Right renal cortex interstitium (tissue), 3 donors: ENCODE measurements at regions not wholly inside any gene's neighbourhood (a gene's known extent, or its start where the extent isn't known, plus 50 kb on each side); places are given as distances from the start of the nearest gene placed in this dataset.

Source experiments
- DNase-seq, 3 donors: peaks; one replicate each; pipeline ENCODE4 v3.0.0-alpha.2; 2013; ENCODE audit warnings: low read depth in 3 of 3, low spot score in 2 of 3

GRCh38 chr6:7041511-7042026 is 66.2 kb upstream of the RREB1 start:
- no peak for DNase-seq

DNA sequence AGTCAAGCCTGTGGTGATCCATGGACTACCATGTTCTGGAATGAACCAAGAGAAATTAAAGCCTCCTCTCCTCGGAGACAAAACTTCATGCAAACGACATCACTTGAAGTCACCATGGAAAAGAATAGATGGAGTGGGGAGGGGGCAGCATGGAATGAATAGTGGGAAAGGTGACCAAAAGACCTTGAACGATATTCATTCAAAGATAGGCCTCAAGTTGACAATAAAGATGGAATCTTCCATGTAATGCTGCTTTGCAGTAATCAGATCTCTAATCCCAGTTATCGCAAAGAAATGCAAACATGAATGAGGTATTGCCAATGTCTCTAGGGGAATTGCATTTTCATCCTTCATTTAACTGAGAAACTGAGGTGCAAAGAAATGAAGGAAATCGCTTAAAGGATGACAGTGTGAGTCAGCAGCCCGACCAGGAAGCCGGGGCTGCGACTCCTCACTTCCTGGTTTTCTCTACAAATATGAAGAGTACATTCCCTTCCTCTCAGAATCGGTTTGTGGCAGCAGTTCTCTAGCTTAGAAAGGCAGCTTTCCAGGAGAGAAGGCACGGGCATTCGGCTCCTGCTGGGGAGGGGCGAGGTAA is 65.6 kb upstream of the RREB1 start:
- no peak for DNase-seq

DNA sequence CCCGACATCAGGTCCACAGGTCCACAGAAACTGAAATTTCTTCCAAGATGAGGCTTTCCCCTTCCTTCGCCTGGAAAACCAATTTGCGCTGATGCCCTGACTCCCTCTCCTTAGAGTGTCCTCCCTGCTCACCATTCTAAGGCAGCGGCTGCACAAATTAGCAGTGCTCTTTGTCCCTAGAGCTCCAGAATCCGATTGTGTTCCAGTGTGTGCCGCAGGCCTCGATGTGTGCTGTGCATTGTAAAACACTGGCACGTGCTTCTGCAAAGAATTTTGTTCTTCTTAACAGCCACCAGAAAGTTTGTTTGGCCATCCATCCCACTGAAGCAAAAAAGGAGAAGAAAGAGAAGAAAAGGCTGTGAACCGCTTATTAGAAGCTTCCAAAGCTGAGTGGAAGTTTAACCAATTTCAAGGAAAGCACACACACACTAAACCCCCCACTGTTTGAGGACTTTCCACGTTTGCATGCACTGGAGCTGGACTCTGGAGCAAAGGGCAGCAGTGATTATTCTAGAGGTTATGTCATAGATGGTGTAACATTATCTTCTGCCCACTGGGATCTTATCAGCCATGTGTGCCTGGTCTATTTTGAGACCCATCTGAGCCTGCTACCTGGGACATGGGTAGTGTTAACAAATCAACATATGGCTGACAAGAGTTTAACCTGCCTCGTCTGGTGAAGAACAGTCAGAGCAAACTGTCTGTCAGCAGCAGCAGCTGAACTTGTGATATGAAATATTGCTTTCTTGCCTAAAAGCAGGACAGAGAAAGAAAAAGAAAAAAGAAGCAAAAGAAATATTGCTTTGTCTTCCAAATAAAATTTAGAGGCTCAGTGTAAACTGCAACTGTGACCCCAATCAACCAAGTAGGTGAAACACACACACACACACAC is 64.9 kb upstream of the RREB1 start:
- no peak for DNase-seq

DNA sequence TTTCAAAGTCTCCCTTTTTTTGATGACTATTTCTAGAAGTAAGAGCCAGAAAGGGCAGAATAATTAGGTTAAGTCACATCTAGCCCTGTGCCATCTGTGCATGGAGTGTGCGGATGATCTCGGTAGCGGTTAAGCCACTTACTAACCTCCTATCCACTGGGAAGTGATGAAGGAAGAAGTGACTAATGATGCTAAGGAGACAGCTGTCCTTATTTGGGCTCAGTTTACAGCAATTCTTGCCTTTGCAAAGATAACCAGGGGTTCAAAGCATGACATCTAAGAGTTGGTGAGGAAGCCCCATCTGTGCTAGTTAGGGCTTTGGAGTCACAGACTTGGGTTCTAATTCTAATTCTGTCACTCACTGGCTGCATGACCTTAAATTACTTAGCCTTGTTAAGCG is 62.4 kb upstream of the RREB1 start:
- no peak for DNase-seq

DNA sequence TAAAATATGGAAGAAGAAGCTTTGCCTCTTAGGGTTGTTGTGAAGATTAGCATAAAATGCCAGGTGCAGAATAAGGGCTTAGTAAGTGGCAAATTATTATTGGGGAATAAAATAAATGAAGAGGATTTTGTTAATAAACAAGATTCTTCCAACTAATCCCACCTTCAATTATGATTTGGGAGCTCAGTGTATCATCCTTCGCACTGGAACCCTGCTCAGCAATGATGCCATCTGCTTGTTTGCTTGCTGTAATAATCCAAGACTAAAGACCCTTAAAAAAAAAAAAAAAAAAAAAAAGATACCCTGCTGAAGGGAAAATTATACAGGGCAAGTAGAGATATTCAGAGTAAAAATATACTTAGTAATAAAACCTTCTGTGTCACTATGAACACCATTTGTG is 62.0 kb upstream of the RREB1 start:
- no peak for DNase-seq

DNA sequence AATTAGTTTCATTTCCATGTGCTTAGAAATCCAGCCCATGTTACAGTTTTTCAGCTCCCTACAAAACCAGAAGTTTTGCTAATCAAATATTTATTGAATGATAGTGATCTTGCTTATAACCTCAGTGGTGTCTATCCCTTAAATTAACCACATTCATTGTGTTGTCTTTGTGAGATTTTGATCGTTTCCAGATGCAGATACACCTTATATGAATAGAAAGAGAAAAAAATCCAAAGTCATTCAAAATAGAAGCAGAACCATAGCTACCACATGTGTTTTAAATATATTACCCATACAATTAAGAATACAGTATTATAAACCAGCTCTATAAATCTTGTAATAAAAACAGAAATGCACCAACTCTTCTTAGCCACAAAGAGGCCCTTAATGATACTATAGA is 60.6 kb upstream of the RREB1 start:
- no peak for DNase-seq

DNA sequence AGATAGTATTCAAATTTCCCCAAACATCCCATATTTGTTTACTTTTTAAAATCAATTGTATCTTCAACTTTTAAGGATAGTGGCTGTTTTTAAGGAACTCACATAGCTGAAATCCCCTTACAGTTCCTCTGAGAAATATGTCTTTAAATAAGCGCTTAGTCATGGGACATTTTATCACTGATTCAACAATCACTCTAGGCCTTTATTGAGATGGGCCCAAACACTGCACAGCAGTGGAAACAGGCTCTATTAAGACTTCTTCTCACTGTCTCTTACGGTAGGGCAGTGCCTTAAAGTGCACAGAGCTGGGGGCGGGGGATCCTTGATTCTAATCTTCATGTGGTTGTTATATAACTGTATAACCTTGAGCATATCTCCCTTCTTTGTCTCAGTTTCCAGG is 59.8 kb upstream of the RREB1 start:
- DNase-seq: no peak

GRCh38 chr6:7048894-7049293 is 58.9 kb upstream of the RREB1 start:
- no peak for DNase-seq

DNA sequence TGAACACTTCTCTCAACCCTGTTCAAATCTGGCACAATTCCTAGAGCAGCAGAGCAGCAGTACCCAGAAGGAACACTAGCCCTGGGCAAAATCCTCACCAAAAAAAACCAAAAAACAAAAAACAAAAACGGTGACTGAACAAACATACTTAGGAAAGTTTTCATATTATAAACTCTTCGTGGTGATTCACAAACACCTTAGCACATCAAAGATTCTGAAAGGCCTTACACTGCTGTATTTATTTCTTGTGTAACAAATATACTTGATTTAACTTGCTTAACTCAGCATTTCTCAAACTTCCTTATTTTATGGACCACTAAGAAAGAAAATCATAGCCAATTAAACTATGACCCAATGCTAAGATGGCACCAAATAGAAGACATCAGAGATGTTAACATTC is 57.8 kb upstream of the RREB1 start:
- DNase-seq: no peak

GRCh38 chr6:7050872-7051779 is 56.6 kb upstream of the RREB1 start:
- no peak for DNase-seq

- DNase-seq: peak in 1 of 3 donors; percentile 47
Measured at GRCh38 chr6:7051780-7052442, 55.9 kb upstream of the RREB1 start.

DNA sequence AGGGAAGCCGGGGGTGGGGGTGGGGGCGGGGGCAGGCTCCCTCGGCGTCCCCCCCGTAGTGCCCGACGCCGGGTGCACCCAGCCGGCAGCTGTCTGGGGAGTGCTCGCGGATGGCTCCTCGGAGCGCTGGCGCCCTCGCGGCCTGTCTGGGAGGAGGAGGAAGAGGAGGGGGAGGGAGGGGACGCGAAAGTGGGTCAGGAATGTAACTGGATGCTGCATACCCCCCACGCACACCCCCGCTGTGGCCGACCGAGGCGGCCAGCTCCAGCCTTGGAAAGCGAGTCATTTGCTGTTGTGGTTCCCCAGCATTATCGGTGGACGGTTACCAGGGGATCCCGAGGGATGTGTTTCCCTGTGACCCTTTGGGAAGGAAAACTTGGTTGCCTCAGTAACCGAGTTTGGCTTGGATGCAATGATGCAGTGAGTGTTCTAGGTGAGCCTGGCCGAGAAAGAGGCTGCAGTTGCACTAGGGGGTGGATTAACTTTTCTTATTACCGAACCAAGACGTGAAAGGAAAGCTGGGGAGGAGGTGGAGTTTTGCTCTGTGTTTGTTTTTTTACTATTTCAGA is 55.2 kb upstream of the RREB1 start:
- peak in 1 of 3 donors; percentile 48 for DNase-seq

- DNase-seq: no peak
Measured at GRCh38 chr6:7053125-7053774, 54.5 kb upstream of the RREB1 start.
